ENCODE measurements at regions not wholly inside any gene's neighbourhood (a gene's known extent, or its start where the extent isn't known, plus 50 kb on each side); places are given as distances from the start of the nearest gene placed in this dataset.

DNA sequence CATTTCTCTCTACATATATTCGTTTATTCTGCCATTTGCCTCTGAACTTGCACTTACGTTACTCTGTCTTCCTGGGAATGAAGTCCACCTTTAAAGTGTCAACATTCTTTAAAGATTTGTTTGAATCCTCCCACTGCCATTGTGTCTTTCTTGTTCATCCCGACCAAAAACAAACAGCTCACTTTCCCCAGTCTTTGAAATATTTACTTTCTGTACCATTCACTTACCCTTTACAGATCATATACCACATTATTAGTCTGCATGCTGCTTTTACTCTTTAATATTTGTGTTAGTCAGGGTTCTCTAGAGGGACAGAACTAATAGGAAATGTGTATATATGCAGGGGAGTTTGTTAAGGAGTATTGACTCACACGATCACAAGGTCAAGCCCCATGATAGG, 176.6 kb upstream of the STARD13 start:
- TF ChIP-seq, protein P1, sequence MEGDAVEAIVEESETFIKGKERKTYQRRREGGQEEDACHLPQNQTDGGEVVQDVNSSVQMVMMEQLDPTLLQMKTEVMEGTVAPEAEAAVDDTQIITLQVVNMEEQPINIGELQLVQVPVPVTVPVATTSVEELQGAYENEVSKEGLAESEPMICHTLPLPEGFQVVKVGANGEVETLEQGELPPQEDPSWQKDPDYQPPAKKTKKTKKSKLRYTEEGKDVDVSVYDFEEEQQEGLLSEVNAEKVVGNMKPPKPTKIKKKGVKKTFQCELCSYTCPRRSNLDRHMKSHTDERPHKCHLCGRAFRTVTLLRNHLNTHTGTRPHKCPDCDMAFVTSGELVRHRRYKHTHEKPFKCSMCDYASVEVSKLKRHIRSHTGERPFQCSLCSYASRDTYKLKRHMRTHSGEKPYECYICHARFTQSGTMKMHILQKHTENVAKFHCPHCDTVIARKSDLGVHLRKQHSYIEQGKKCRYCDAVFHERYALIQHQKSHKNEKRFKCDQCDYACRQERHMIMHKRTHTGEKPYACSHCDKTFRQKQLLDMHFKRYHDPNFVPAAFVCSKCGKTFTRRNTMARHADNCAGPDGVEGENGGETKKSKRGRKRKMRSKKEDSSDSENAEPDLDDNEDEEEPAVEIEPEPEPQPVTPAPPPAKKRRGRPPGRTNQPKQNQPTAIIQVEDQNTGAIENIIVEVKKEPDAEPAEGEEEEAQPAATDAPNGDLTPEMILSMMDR (IDR thresholded peaks at IDR 0.05; ENCODE audit: insufficient read depth, low read depth, low read length), result no peak
- TF ChIP-seq EZH2 (IDR thresholded peaks at IDR 0.05; ENCODE audit: insufficient read depth, low read length), result no peak
